Neural progenitor cell (in vitro differentiated cells): ENCODE measurements at regions not wholly inside any gene's neighbourhood (a gene's known extent, or its start where the extent isn't known, plus 50 kb on each side); places are given as distances from the start of the nearest gene placed in this dataset.
"Not testable (repeated sequence)": the region's sequence is repeated elsewhere in the genome, so short reads cannot be mapped to it uniquely, and the experiment has no call there.

ENCODE experiments used
- EZH2 ChIP-seq: fragments of 200-600 bp; sonication (generic); IDR thresholded peaks from 2 replicates; pipeline ENCODE4 v1.6.1; 2017; ENCODE audit warnings: antibody characterized with exemption, mild to moderate bottlenecking, moderate library complexity
- EZH2phosphoT487 ChIP-seq: fragments of 200-600 bp; sonication (generic); IDR thresholded peaks from 2 replicates; pipeline ENCODE4 v1.6.1; 2017; ENCODE audit warnings: antibody characterized with exemption
- TF ChIP-seq, protein P1 (sequence below): fragments of 200-600 bp; sonication (generic); IDR thresholded peaks from 2 replicates; pipeline ENCODE4 v1.5.1; 2017; ENCODE audit warnings: antibody characterized with exemption, mild to moderate bottlenecking

DNA sequence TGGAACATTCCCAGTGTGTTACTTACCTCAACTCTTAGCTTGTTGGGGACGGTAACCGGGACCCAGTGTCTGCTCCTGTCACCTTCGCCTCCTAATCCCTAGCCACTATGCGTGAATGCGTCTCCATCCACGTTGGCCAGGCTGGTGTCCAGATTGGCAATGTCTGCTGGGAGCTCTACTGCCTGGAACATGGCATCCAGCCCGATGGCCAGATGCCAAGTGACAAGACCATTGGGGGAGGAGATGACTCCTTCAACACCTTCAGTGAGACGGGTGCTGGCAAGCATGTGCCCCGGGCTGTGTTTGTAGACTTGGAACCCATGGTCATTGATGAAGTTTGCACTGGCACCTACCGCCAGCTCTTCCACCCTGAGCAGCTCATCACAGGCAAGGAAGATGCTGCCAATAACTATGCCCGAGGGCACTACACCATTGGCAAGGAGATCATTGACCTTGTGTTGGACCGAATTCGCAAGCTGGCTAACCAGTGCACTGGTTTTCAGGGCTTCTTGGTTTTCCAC lies 59.8 kb upstream of the CHORDC1 start:
- TF ChIP-seq, protein P1, sequence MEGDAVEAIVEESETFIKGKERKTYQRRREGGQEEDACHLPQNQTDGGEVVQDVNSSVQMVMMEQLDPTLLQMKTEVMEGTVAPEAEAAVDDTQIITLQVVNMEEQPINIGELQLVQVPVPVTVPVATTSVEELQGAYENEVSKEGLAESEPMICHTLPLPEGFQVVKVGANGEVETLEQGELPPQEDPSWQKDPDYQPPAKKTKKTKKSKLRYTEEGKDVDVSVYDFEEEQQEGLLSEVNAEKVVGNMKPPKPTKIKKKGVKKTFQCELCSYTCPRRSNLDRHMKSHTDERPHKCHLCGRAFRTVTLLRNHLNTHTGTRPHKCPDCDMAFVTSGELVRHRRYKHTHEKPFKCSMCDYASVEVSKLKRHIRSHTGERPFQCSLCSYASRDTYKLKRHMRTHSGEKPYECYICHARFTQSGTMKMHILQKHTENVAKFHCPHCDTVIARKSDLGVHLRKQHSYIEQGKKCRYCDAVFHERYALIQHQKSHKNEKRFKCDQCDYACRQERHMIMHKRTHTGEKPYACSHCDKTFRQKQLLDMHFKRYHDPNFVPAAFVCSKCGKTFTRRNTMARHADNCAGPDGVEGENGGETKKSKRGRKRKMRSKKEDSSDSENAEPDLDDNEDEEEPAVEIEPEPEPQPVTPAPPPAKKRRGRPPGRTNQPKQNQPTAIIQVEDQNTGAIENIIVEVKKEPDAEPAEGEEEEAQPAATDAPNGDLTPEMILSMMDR: not testable (repeated sequence)
- TF ChIP-seq EZH2phosphoT487, EZH2: not testable (repeated sequence)
